ENCODE measurements at regions not wholly inside any gene's neighbourhood (a gene's known extent, or its start where the extent isn't known, plus 50 kb on each side); places are given as distances from the start of the nearest gene placed in this dataset.

GRCh38 chr14:88069677-88070076 is 64.7 kb downstream of the GPR65 start:
- no peak for TF ChIP-seq EZH2 (IDR thresholded peaks at IDR 0.05)
- no peak for TF ChIP-seq POLR2AphosphoS5 (IDR thresholded peaks at IDR 0.05; ENCODE audit: borderline replicate concordance, low read depth, low read length)
- no peak for TF ChIP-seq FOXP2 (optimal IDR thresholded peaks at IDR 0.05; ENCODE audit: control extremely low read depth, extremely low read length, insufficient read depth)

Data from SK-N-MC (cell line).